ENCODE measurements at regions not wholly inside any gene's neighbourhood (a gene's known extent, or its start where the extent isn't known, plus 50 kb on each side); places are given as distances from the start of the nearest gene placed in this dataset.
A peak's percentile ranks its signal among the peaks of the same experiment; 100 is the strongest.

GRCh38 chr20:23147647-23147963, 61.5 kb upstream of the CD93 start:
- TF ChIP-seq USF2 (IDR thresholded peaks at IDR 0.05) = no peak
- TF ChIP-seq HMGXB4 (CRISPR knock-in tag; IDR thresholded peaks at IDR 0.05; ENCODE audit: borderline replicate concordance) = no peak
- TF ChIP-seq JUN (IDR thresholded peaks at IDR 0.05) = no peak
- no peak for TF ChIP-seq CTCF (IDR thresholded peaks at IDR 0.05)
- TF ChIP-seq HOXB5 (CRISPR knock-in tag; IDR thresholded peaks at IDR 0.05) = no peak
- no peak for TF ChIP-seq TFCP2L1 (CRISPR knock-in tag; IDR thresholded peaks at IDR 0.05)
- no peak for TF ChIP-seq KDM1A (IDR thresholded peaks at IDR 0.05; ENCODE audit: low read depth)
- no peak for TF ChIP-seq REST (IDR thresholded peaks at IDR 0.05)
- no peak for TF ChIP-seq EP300 (IDR thresholded peaks at IDR 0.05)
- no peak for TF ChIP-seq NR3C1 (IDR thresholded peaks at IDR 0.05)
- TF ChIP-seq FOXS1 (CRISPR knock-in tag; IDR thresholded peaks at IDR 0.05) = no peak
- TF ChIP-seq ZFP36 (IDR thresholded peaks at IDR 0.05; ENCODE audit: borderline replicate concordance, partially characterized antibody) = no peak
- no peak for TF ChIP-seq EHF (CRISPR knock-in tag; IDR thresholded peaks at IDR 0.05)
- no peak for TF ChIP-seq HOXB13 (CRISPR knock-in tag; IDR thresholded peaks at IDR 0.05; ENCODE audit: low read depth)
- TF ChIP-seq ZSCAN20 (CRISPR knock-in tag; IDR thresholded peaks at IDR 0.05) = no peak
- ATAC-seq (no peak), FAIRE-seq (peak; percentile 56), DNase-seq (ENCODE audit: low read depth in 1 of 2, low spot score in 1 of 2) (no peak)
- peak overlapping the region; percentile 57 for H3K4me2 ChIP-seq
- 55% methylated on average over 4 of the region's 4 CpGs for WGBS (ENCODE audit: missing lambda C conversion rate)
- peak overlapping the region; percentile 65 to 69 for H3K27ac ChIP-seq
- POLR2A ChIA-PET = no interaction called here
- H3K9me3 ChIP-seq = no peaks in the 10 kb centered on the region
- H3K4me3 ChIP-seq = no peak overlapping the region
- CTCF ChIA-PET = interaction anchor here (1.2 kb wide), 1 partner anchor 42 kb away, joined by 3 read pairs; no protein-coding TSS in a partner anchor
- H3K4me1 ChIP-seq = peaks cover 29% of the 10 kb centered on the region

- H3K4me3 ChIP-seq = no peak overlapping the region
- no peak for FAIRE-seq
- H3K27ac ChIP-seq = peak overlapping the region; percentile 65 to 69; a peak in 5 of 6 replicates
- no peak for ATAC-seq
- no peaks in the 10 kb centered on the region for H3K9me3 ChIP-seq
- ChIA-PET CTCF (interaction anchor here (1.2 kb wide), 1 partner anchor 41 kb away, joined by 3 read pairs; no protein-coding TSS in a partner anchor), POLR2A (no interaction called here)
- TF ChIP-seq RAD21 (conservative IDR thresholded peaks at IDR 0.05 in 1 of 2, IDR thresholded peaks at IDR 0.05 in 1 of 2) = no peak
- peaks cover 29% of the 10 kb centered on the region for H3K4me1 ChIP-seq
- peak overlapping the region; percentile 57; the same call in 2 of the 3 replicates for H3K4me2 ChIP-seq
- no peak for DNase-seq (ENCODE audit: low read depth in 1 of 2, low spot score in 1 of 2)
- WGBS (ENCODE audit: missing lambda C conversion rate) = 68% methylated on average over 7 of the region's 7 CpGs
These were observed 60.9 kb upstream of the CD93 start for GRCh38 chr20:23146857-23147637.
